RKO (cell line): ENCODE measurements at regions not wholly inside any gene's neighbourhood (a gene's known extent, or its start where the extent isn't known, plus 50 kb on each side); places are given as distances from the start of the nearest gene placed in this dataset.

Source experiments
- DNase-seq: peaks from one replicate; pipeline ENCODE4 v3.0.0-alpha.2; 2016; ENCODE audit warnings: low spot score

DNA sequence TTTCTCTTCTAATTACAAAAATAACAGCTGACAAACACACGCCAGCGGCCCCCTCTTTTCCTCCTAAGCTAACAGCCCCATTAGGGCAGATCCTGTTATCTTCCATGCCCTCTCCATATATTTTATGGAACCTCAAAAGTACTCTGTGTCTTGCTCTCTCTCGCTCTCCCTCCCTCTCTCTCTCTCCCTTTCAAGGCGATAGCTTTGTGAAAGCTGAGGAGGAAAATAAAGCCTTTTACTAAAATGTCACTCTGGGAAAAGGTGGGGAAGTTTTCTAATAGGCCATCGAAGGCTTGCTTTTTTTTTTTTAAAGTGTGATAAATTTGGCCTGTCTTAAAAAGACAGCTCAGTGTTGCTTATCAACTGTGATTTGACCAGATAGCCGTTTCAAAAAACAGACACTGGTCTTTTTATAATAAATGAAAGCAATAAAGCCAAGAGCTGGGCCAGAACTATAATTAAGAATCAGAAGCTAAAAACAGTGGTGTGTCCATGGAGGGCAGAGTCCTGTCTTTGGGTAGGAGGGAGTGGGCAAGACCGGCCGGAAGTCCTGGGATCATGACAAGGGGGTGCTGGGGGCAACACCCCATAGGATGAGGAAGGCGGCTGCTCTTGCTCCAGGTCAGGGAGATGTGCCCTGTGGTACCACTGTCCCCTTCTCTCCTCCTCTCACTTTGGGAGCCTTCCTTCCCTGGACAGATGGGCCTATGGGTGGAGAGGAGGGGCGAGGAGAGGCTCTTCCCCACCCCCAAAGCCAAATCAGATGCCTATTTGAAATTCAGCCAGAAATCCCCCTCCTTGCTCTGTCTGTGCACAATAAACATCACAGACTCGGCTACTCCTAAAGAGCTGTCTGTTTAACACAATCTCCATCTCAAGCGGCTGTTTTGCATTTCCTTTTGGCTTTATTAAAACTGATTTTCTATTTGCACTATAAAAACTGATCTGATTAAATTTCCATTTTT is 267.2 kb downstream of the BUD13 start:
- DNase-seq: no peak

DNA sequence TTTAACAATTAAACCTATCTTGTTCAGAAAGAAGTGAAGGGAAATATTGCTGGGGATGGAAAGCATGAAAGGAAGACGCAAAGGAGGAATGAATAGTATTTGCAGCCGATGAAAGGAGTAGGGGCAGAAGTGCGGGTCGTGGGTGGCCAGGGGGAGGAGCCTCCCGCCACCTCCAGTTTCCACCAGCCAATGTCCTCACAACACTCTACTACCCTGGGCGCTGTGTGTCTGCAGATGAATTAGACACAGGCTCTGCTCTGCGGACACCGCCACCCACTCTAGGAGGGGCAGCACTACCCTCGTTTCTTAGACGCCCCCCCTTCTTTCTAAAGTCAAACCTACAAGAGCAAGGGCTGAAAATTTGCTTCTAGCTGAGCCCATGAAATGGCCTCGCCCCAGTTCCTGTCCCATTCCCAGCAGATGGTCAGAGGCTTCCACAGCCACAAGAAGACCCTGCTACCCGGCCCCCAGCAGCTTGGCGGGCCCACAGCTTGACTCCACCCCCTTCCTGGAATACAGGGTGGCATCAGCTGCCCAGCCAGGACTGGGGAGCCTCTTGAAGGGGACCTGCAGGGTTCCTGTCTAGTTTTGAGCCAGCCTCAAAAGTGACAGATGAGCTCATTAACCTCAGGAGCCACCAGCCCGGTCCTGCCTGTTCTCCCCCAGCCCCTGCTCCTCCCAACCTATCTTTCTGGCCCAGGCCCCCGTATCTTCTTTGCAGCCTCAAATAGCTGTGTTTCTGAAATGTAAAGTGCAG is 268.1 kb downstream of the BUD13 start:
- no peak for DNase-seq

DNA sequence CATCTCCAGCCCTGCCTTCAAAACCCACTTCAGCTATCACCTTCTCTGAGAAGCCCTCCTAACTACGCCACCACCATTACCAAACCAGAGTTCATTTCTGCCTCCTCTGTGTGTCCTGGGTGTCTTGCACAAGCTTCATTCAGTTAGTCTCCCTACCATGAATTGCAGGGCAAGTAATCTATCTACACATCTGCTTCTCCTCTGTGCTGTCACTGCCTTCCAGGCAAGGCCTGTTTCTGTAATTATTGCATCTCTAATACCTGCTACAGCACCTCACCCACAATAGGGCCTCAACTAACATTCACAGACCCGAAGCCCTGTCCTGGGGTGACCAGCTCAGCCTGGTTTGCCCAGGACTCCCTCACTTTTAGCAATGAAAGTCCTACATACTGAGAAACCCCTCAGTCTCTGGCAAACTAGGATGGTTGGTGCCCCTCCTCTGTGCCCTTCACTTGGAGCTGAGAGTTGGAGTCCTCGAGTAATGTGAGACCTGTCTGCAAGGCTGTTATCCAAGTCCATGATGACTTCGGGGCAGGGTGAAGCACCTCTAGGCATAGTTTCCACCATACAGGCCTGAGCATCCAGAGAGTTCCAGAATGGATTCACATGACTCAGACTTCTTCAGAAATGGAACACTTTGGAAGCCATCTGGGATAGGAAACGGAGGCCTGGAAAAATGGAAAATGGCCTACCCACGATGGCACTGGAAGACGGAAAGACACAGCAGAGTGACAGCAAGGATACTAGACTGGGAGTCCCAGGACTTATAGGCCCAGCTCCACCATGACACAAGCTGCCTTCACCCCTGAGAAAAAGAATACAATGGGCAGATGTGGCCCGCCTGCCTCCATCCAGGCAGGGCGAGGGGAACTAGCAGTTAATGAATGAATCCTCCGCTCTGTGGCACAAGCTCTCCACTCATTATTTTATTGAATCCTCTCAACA is 269.3 kb downstream of the BUD13 start:
- DNase-seq: no peak

DNA sequence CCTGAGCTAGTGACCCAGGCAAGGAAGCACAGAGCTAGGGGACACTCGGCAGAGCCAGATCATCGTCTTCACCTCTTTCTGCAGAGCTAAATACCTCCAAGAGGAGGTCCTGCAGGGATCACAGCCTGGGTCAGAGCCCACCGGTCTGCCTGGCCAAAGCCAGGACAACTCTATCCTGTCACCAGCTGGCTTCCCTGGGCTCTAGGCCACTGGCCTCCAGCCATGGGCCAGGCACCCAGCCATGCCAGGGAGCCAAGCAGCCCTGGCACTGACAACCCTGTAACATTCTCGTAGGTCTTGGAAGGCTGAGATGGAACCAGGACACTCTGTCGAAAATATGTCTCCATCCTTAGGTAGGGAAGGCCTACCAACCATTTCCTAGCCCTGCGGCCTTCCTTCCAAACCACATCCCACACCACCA is 270.1 kb downstream of the BUD13 start:
- no peak for DNase-seq

DNA sequence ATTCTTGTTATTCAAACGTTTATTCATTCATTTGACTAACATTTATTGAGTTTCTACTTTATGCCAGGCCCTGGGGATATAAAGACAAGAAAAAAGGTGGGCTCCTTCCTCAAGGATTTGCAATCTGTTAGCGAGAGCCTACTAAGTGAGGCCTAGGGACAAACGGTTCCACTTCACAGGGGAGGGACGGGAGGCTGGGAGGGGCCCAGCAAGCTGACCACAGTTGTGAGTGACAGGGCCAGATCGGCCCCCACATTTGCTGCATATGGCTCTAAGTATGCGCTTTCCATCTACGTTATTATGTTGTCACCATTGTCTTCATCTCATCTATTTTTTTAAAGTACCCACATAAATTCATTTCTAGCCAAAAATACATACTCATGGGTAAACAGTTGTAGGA is 271.1 kb downstream of the BUD13 start:
- DNase-seq: no peak

DNA sequence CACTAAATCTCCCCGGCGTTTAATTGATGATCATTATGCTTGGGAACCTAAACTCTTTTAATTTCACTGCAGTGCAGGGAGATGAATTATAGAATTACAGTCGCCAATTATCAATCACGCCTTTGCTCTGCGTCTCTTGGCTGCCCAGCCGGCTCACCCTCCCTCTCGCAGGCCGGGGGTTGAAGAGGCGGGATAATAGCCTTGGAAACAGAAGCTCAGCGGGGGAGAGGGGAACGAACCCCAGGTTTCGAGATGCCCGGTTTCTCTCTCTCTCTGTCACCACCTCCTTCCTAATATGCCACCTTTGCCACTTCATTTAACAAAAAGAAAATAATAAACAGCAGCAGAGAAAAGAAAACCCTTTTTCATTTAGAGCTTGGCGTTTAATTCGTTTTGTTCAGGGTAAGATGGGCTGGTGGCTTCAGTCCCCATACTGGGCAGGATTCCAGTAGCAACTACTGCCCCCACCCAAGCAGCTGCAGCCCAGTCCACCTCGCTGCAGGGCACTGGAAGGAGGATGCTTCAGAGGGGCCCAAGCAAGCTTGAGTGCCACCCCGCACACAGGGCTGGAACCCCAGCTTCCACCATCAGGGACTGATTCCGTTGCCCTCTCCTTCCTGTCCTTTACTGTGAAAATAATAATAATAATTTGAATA is 271.7 kb downstream of the BUD13 start:
- DNase-seq: no peak

DNA sequence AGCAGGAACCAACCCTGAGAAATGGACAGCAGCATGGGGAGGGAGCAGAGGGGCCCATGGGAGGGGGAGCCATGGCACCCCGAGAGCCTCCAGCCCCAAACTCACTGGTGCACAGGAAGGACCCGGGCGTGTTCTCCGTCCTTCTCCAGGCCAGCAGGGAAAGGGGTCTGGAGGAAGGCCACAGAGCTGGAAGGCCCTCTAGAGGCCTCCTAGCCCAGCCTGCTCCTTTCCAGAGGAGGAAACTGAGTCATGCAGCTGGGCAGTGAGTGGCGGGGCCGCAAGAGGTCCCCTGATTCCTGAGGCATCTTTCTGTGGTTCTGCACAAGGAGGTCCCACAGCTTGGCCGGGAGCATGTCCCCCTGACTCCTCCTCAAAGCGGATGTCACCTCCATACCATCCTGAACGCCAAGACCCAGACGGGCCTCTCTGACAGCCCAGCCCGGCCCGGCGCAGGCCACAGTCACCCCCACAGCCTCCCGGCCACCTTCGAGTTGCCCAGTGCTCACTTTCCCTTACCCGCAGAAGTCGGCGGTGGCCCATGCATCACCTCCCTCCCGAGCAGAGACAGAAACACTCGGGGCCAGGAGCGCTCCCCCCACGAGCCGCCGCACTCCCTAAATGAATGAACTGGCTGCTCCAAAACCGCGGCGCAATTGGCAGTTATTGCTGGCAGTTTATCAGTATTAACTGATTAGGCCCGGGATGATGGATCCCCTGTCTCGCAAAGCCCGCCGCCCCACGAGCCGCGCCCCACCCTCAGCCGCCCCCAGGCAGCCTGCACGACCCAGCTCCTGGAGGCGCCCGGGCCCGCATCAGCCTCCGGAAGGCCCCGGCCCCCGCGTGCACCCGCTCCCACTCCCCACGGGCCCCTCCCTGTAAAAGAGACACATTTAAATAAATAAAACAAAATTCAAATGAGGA is 272.5 kb downstream of the BUD13 start:
- no peak for DNase-seq

DNA sequence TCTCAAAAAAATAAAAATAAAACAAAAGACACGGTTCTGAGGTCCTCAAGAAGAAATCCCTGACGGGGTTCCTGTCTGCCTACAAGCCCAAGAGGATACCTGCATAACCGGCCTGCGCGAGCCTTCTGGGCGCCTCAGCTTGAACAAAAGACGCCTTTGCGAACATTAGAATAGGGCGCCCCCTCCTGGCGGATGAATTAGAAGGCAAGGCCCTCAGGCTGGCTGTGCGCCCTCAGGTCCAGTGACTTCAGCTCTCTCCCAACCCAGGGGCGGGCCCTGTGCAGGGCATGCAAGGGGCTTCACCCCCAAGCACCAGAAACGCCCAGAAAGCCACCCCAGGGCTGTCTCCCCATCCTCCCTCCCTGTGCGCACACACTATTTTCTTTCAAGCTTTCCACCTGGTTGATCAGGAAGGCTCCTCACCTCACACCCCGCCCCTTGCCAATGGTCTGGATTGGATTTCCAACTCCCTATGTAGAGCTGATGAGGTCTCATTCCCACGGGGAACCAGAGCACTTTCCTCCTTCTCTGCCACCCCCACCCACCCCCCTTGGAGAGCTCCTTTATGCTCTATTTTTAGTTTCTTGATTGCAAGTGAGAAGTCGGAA is 273.3 kb downstream of the BUD13 start:
- DNase-seq: peak; percentile 48

DNA sequence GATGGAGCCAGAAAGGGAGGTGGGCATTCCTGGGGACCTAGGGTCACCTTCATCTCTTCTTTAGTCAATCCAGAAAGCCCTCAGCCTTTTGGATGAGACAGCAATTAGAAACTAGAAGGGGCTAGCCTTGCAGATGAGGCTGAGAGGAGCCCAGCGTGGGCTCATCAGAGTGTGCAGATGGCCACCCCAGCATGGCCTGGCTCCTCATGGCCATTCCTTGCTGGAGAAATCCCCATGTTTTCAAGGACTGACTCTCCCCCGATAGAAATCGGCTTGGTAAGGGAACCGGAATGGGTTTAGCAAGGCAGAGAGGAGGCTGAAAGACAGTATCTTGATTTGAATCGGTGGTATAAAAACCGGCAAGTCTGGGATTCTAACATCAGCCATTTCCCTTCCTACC is 274.6 kb downstream of the BUD13 start:
- DNase-seq: no peak

DNA sequence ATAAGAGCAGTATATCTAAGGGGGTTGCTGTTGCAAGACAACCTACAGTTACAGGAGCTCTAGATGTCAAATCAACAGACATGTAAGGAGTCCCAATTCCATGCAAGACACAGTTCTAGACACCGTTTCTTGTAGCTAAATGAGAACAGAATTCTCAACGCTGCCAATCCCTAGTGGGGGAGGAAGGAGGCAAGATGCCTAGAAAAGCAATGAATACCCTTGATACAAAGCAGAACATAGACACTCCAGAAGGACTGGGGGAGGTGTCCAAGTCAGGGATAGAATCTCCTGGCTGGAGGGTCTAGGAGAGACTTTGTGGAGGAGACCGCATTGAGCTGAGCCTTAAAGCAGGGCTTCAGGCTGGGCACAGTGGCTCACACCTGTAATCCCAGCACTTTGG is 280.2 kb downstream of the BUD13 start:
- DNase-seq: no peak

DNA sequence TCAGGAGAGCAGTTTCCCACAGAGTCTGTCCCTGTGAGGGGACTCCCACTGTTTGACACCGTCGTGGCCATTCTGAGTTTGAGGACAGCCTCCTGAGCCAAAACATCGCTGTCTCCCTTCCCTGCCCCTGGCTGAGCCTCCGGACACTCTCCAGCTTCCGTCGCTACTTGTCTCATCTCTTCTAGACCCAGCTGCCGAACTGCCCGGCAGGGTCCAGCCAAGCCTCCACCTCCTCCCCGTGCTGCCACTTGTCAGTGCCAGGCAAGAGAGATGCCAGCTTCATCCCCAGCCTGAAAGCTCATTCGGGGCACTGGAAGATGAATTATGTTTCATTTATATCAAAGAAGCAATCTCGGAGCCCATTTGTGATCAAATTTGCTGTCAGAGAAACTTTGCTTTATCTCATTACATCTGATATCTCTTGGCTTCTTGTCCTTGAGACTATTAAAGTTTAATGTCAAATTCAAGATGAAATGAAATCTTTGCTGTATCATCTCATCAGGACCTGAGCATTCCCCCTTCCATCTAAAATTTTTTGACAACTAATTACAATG is 283.9 kb downstream of the BUD13 start:
- no peak for DNase-seq

DNA sequence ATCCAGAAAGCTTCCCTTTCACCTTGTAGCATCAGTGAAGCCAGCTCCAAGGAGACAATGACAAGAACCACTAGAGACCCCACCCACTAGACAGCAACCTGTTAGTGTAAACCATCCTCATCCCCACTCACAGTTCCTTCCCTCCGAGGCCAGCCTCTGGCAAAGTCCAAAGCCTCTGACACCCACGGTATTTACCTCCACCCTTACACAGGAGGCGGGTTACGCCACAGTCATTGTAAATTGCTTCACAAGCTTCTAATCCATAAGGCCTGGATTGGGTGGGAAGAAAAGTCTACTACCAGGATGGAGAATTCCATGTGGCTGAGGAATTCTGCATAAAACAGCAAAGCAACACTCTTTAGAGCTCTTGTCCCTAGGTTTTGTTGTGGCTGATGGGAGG is 287.4 kb downstream of the BUD13 start:
- DNase-seq: no peak

DNA sequence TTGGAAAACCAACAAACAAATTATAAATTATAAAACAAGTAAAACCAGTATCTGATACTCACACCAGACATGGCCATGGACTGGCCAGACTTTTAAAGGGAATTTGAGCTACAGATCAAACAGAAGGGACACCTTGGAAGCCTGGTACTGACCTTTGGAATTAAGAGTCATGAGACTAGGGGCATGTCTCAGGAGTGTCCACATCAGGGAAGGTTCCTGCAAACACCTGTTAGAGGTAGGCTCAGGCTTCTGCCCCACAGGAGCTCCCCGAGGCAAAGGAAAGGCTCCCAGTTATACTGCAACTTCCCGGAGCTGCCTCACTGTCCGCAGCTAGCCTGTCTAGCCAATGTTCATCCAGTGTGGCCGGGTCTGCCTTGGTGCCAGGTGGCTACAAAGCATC is 290.1 kb downstream of the BUD13 start:
- DNase-seq: no peak

DNA sequence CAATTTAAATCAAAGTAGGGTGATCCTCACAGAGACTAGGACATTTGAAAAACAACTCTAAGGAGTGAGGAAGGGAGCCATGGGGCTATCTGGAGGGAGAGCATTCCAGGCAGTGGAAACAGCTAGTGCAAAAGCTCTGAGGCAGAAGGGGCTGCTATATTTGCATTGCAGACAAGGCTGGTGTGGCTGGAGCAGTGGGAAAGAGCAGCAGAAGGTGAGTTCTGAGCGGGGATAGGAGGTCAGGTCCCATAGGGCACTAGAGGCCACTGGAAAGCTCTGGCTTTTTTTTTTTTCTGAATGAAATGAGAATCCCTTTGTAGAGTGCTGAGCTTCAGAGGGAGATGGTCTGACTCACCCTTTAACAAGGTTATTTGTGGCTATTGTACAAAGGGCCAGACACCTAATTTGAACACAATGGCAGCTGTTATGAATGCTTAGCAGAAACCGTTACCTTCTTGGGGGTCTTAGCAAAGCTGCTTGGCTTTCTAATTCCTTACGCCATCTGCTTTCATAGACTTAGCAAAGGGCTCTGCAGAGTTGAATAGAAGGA is 291.6 kb downstream of the BUD13 start:
- no peak for DNase-seq

DNA sequence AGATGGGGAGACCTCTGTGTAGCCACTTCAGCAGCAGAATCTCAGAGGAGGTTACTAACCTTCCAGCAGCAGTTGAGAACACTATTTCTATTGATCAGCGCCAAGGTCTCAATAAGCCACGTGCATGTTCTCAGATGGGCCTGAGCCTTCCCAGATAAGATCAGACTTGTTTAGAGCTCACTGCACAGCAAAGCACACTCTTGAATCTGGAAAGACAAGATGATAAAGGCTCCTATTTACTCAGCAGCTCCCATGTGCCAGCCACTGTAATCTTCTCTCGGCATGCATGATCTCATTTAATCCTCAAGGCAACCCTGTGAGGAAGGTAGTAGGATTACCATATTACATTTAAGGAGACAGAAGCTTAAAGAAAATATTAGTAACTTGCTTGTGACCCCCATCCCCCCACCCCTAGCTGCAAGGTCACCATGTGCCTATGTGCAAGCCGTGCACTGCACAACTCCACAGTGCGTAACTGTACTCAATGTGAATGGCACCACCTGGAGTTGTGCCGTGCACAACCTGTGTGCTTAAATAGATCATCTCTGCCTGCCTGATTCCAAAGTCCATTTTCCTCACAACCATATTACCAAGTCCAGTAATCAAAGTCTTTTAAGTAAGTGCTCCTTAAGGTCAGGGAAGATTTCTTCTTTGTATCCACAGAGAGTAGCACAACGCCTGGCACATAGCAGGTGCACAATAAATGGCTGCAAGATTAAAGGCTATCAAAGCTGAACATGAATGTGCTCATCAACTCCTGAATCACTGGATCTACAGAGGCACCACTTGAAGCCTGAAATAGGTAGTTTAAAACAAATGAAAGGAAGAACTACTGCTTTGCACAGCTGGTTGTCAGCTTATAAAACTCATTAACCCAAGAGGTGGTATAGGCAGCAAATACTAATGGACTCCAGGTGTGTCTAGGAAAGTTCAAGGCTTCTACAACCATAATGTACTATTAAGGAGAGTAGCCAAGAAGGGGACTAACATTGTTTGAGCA is 293.8 kb downstream of the BUD13 start:
- no peak for DNase-seq

DNA sequence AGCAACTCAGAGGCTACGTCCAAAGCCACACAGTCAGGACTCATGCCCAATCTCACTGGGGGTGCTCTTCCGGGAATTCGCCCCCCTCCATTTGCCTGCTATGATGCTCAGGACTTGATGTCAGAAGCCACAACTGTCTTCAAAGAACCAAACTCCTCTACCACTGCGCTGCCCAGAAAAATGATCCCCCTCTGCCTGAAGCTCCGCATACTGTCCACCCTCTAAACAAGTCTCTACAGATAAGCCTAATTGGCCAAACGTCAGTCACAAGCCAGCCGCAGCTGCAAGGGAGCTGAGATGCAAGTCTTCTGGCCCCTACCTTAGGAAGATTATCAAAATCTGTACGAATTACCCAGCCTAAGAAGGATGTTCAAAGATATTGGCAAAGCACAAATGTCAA is 294.6 kb downstream of the BUD13 start:
- no peak for DNase-seq

DNA sequence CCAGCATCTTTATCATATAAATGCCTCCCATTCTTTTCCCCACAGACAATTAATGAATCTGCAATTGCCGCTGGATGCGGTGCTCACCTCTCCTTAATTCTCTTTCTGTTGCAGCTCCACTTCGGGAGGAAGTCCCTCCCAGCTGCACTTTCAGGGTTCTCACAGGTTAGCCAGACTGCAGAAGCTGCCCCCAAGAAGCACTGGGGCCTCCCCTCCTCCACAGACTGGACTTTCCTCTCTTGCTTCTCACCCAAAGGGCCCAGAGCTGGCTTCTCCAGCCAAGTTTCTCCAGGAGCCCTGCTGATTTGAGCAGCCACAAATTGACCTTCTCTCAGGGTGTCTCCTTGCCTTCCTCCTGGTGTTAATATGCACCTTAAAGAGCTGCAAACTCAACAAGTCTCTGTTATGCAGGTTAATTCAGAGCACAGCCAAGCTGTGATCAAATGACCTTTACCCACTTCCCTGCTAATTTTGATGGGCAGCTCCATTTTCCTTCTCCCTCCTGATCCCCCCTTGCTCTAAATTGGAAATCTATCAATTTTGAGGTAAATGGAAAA is 298.9 kb downstream of the BUD13 start:
- DNase-seq: no peak
